ENCODE measurements at regions not wholly inside any gene's neighbourhood (a gene's known extent, or its start where the extent isn't known, plus 50 kb on each side); places are given as distances from the start of the nearest gene placed in this dataset.
"Not testable (repeated sequence)": the region's sequence is repeated elsewhere in the genome, so short reads cannot be mapped to it uniquely, and the experiment has no call there.

DNA sequence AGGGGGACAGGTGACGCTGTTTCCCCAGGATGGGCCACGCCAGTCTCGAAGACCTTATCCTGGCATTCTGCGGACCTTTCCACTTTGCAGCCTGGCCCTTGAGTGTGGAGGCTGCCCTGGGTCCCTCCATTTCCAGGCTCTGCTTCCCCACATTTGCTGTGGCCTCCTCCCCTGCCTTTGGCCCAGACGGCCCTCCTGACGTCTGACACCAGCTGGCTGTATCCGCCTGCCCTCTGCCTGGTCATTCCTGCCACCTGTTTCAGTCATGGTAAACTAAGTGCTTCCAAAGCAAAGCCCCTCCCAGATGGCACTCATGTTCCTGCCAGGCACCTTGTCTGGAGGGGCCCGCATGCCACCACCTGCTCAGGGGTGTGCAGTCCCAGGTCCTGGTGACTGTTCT is 95.1 kb downstream of the ASB1 start:
- no peak for DNase-seq

DNA sequence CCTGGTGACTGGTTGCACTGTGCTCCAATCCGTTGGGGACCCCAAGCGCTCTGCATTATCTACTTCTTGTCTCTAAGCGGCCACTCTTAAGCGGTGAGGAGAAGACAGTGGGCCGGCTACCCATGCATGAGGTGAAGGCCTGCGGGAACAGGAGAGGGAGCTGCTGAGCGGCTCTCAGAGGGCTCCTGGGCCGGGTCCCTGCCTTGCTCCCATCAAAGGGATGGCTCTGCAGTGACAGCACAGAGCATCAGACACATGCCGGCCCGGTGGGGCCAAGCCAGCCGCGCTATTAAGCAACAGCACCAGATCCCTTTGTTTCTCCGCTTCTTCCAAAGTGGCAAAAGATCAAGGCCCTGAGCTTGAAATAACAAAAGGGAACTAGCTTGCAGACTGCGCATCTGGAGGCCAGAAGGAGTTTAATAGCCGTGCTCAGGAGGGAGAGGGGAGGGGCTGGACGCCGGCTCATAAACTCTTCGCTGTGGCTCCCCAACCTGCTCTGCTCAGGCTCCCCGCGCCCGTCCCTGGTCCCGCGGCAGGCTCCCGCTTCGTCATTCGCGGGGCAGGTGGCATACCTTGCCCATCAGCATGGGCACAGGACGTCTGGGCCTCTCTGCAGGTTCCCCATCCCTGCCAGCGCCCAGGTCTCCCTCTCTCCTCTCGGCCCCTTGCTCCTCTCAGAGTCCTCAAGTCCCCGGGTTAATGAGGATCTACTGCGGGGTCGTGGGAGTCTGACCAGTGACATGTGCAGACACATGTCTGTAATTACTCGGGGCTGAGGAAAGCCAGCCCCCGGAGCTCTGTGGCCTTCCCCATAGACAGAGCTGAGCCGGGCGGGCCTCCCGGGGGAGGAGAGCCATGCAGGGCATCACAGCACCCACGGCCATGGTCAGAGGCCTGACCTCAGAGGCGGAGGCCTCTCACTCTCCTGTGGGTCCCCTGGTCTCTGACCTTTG is 96.7 kb downstream of the ASB1 start:
- peak; percentile 90 for DNase-seq

GRCh38 chr2:238524426-238524983 is 97.8 kb downstream of the ASB1 start:
- DNase-seq = no peak

- DNase-seq = no peak
These were observed 99.3 kb downstream of the ASB1 start for GRCh38 chr2:238525990-238526389.

- peak; percentile 92 for DNase-seq
These were observed 100.8 kb downstream of the ASB1 start for GRCh38 chr2:238527565-238527964.

- peak; percentile 74 for DNase-seq
These were observed 102.4 kb downstream of the ASB1 start for GRCh38 chr2:238528953-238529781.

- not testable (repeated sequence) for DNase-seq
These were observed 104.4 kb downstream of the ASB1 start for GRCh38 chr2:238531017-238531645.

- DNase-seq = not testable (repeated sequence)
These were observed 117.0 kb downstream of the ASB1 start for GRCh38 chr2:238543732-238544131.

GRCh38 chr2:238548902-238549462 is 122.3 kb downstream of the ASB1 start:
- no peak for DNase-seq

GRCh38 chr2:238549866-238550265 is 123.1 kb downstream of the ASB1 start:
- DNase-seq = no peak

GRCh38 chr2:238551091-238551490 is 124.4 kb downstream of the ASB1 start:
- no peak for DNase-seq

GRCh38 chr2:238552226-238552625 is 125.5 kb downstream of the ASB1 start:
- DNase-seq = no peak

DNA sequence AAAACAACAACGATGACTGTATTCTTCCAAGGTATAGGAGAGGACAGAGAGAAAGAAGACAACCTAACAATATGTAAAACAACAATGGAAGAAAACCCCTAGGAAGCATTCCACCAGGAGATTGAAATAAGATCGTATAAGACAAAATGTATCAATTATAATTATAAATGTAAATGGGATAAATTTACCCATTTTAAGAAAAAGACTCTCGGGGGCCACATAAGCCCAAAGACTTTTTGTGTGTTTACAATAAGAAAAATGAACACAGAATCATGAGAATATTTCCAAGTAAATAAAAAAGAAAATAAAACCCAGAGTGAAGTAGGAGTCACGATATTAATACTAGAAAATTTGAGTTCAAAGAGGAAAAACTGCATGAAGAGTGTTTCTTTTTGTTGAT is 126.4 kb downstream of the ASB1 start:
- no peak for DNase-seq

DNA sequence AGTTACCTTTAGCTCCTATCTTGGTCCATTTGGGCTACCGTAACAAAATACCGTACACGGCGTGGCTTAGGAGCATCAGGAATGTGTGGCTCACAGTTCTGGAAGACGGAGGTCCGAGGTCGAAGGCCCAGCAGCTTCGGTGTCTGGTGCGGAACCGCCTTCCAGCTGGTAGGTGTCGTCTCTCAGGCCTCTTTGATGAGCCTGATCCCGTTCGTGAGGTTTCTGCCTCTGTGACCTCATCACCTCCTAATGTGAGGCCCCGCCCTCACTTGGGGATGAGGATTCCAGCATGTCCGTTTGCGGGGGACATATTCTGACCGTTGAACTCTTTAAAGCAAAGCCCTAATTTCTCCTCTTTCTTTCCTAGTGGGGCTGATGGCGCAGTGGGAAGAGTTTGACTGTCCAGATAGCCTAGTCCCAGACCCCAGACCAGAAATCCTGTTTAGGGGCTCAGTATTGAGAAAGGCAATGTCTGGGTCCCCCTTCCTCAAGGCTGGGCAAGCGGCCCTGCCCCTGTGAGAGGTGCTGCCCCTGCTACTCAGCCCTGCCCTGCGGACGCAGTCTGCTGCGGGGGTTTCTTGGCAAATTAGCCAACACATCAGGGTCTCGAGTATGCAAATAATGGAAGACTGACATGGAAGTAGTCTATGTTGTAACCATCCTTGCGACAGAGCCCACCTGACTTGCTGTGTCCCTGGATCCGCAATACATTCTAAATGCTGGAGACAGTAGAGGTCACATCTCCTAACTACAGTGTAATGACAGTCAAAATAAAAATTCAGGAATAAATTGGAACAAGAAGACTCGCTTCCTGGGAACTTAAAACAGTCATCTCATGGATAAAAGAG is 128.0 kb downstream of the ASB1 start:
- no peak for DNase-seq

DNA sequence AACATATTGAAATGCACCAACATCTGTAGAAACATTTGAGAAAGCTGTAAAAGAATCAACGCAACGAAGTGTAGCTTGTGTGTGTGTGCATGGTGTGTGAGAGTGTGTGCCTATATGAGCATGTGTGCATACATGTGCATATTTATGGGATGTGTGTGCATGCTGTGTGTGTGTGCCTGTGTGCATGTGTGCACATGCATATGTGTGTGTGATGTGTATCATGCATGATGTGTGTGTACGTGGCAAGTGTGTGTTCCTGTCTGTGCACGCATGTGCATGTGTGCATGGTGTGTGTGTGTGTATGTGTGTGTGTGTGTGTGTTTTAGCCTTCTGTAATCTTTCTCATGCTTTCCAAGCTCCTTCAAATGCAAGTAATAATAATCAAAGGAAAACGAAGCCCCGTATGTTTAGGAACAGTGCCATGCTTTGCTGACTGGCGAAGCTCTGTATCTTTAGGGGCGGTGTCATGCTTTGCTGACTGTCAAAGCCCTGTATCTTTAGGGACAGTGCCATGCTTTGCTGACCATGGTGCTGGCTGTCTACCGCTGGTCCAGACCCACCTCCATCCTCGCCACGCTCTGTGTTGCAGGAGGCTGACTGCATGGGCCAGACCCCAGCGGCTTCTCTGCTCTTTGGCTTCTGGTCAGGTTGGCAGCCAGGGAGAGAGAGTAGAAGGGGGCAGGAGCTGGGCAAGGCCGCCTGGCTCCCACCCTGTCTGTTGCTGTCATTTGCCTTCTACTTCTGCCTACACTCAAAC is 129.2 kb downstream of the ASB1 start:
- no peak for DNase-seq

DNA sequence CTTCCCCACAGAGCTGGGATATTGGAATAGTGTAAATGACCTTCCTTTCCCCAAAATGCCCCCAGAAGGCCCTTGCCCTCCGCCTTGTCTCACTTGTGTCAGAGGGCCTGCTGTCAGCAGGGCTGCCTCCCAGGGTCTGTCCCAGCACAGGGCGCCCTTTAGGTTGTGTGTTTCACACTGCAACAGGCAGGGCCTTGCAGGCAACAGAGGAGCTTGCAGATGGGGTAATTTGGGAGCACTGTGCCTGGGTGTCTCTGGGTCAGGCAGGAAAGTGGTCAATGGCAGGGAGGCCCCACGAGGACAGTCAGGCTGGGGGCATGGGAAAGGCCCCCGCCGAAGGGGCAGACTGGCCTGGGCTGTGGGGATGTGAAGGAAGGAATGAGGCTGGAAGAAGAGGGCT is 130.7 kb downstream of the ASB1 start:
- no peak for DNase-seq

DNA sequence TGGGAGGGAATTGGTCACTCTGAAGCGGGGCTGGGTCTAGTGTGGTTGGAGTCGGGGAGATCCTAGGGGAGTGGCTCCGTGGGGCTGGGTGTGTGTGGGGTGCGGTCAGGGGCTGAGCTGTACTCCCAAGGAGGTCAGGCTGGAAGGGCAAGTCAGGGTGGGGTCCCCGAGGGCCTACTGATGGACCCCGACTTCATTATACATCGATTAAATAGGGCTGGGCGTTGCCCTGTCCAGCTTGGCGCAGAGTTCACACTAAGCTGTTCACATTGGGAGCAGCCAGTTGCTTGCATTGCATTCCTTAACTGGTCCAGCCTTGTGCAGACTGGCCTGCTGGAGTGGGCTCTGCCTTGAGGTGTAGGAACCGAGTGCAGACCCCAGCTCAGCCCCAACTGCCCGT is 131.2 kb downstream of the ASB1 start:
- DNase-seq = no peak

GRCh38 chr2:238558456-238559099 is 131.9 kb downstream of the ASB1 start:
- no peak for DNase-seq

- no peak for DNase-seq
These were observed 133.5 kb downstream of the ASB1 start for GRCh38 chr2:238560234-238560633.

GRCh38 chr2:238561230-238561629 is 134.5 kb downstream of the ASB1 start:
- no peak for DNase-seq

Data from fibroblast of skin of abdomen (primary cell).